Fibroblast of mammary gland (primary cell): ENCODE measurements at regions not wholly inside any gene's neighbourhood (a gene's known extent, or its start where the extent isn't known, plus 50 kb on each side); places are given as distances from the start of the nearest gene placed in this dataset.
"Not testable (repeated sequence)": the region's sequence is repeated elsewhere in the genome, so short reads cannot be mapped to it uniquely, and the experiment has no call there.

ENCODE experiments used
- DNase-seq: peaks from one replicate; pipeline ENCODE4 v3.0.0-alpha.2; 2010; ENCODE audit warnings: low read depth
- H3K4me3 ChIP-seq: 2 replicates; pipeline ENCODE4 v1.5.1; 2011; ENCODE audit warnings: low read depth, mild to moderate bottlenecking, low read length, moderate library complexity; ENCODE audit not compliant: control insufficient read depth
- TF ChIP-seq, protein P1 (sequence below): conservative IDR thresholded peaks from 2 replicates; pipeline ENCODE4 v1.5.1; 2011; ENCODE audit warnings: low read depth, low read length, inconsistent platforms; ENCODE audit not compliant: control insufficient read depth, insufficient read depth

- DNase-seq = no peak
- TF ChIP-seq, protein P1, sequence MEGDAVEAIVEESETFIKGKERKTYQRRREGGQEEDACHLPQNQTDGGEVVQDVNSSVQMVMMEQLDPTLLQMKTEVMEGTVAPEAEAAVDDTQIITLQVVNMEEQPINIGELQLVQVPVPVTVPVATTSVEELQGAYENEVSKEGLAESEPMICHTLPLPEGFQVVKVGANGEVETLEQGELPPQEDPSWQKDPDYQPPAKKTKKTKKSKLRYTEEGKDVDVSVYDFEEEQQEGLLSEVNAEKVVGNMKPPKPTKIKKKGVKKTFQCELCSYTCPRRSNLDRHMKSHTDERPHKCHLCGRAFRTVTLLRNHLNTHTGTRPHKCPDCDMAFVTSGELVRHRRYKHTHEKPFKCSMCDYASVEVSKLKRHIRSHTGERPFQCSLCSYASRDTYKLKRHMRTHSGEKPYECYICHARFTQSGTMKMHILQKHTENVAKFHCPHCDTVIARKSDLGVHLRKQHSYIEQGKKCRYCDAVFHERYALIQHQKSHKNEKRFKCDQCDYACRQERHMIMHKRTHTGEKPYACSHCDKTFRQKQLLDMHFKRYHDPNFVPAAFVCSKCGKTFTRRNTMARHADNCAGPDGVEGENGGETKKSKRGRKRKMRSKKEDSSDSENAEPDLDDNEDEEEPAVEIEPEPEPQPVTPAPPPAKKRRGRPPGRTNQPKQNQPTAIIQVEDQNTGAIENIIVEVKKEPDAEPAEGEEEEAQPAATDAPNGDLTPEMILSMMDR = no peak
Observed at GRCh38 chr3:71927505-71928066, 142.6 kb upstream of the PROK2 start.

DNA sequence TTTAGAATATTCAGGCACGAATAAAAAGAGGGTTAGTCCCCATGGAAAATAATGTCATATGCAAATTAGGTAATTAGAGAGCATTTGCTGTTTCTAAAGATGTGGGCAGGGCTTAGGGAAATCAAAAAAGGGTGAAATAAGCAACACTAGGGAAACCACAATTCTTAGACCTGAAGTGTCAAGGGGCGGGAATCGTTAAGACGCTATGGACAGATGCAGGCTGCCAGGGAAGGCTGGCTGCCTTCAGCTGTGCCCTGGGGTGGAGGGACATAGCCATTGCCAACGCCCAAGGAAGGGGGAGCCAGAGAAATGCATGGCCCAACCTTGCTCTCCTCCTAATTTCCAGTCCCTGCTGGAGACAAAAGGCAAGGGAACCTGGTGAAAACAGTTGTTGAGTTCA lies 141.7 kb upstream of the PROK2 start:
- TF ChIP-seq, protein P1 = no peak
- no peak overlapping the region for H3K4me3 ChIP-seq
- no peak for DNase-seq

More at GRCh38 chr3:71927505-71928066, 142.6 kb upstream of the PROK2 start:
- H3K4me3 ChIP-seq = no peak overlapping the region

- TF ChIP-seq, protein P1 = peak; percentile 26
- H3K4me3 ChIP-seq = no peak overlapping the region
- DNase-seq = peak; percentile 27
Observed at GRCh38 chr3:71926262-71926600, 141.3 kb upstream of the PROK2 start.

DNA sequence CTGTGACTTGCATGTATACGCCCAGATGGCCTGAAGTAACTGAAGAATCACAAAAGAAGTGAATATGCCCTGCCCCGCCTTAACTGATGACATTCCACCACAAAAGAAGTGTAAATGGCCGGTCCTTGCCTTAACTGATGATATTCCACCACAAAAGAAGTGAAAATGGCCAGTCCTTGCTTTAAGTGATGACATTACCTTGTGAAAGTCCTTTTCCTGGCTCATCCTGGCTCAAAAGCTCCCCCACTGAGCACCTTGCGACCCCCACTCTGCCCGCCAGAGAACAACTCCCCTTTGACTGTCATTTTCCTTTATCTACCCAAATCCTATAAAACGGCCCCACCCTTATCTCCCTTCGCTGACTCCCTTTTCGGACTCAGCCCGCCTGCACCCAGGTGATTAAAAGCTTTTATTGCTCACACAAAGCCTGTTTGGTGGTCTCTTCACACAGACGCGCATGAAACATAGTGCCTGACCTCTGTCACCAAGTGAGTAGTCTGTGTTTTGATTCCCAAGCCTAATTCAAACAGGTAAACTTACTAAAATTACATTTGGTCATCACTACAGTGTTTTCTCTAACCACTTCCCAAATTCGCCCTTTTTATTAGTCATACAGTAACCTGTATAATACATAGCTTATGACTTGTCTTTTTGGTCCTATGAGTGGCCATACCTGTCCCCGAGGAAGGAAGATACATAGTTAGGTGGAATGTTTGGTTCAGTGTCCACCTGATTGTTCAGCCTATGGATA lies 140.7 kb upstream of the PROK2 start:
- DNase-seq, H3K4me3 ChIP-seq: not testable (repeated sequence)

DNA sequence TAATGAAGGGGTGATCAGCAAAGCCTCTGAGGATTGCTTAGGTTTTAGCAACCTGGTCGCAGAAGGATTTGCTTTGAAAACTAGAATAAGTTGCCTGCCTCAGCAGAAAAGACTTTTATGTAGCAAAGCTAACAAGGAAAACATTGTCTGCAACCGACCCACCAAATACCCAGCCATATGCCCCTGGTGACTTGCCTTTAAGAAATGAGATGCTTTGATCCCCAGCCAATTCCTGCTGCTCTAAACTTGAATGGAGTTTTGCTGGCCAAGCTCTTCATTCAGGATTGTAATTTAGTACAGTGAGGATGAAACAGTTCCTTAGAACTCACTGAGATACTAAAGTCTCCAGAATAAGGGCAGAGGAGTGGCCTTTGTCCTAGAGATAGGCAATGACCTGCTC lies 139.8 kb upstream of the PROK2 start:
- TF ChIP-seq, protein P1 = no peak
- no peak for DNase-seq
- H3K4me3 ChIP-seq = no peak overlapping the region

- TF ChIP-seq, protein P1 = no peak
- no peak for DNase-seq
Observed at GRCh38 chr3:71921036-71921435, 136.1 kb upstream of the PROK2 start.

GRCh38 chr3:71919572-71919971 lies 134.6 kb upstream of the PROK2 start:
- no peak for DNase-seq
- TF ChIP-seq, protein P1 = no peak
- H3K4me3 ChIP-seq = no peak overlapping the region

More at GRCh38 chr3:71921036-71921435, 136.1 kb upstream of the PROK2 start:
- H3K4me3 ChIP-seq = no peak overlapping the region
